ENCODE measurements at regions not wholly inside any gene's neighbourhood (a gene's known extent, or its start where the extent isn't known, plus 50 kb on each side); places are given as distances from the start of the nearest gene placed in this dataset.
A peak's percentile ranks its signal among the peaks of the same experiment; 100 is the strongest.
"Not testable (repeated sequence)": the region's sequence is repeated elsewhere in the genome, so short reads cannot be mapped to it uniquely, and the experiment has no call there.

- peak in 1 of 3 donors; percentile 61 for DNase-seq
- H3K4me3 ChIP-seq: no peak overlapping the region
- H3K4me1 ChIP-seq: peaks cover 0 to 9% (median 3%) of the 10 kb centered on the region in 4 donors
- TF ChIP-seq POLR2A (IDR thresholded peaks at IDR 0.05): no peak
- TF ChIP-seq CTCF (IDR thresholded peaks at IDR 0.05): no peak
- H3K27me3 ChIP-seq: no peaks in the 10 kb centered on the region
- no peaks in the 10 kb centered on the region for H3K36me3 ChIP-seq
- no peaks in the 10 kb centered on the region for H3K9me3 ChIP-seq
- no peak overlapping the region for H3K27ac ChIP-seq
Observed at GRCh38 chr1:229169399-229169798, 101.5 kb upstream of the RAB4A start.

- H3K9me3 ChIP-seq: no peaks in the 10 kb centered on the region
- H3K36me3 ChIP-seq: no peaks in the 10 kb centered on the region
- H3K27ac ChIP-seq: no peak overlapping the region
- no peak overlapping the region for H3K4me3 ChIP-seq
- DNase-seq: no peak
- H3K27me3 ChIP-seq: no peaks in the 10 kb centered on the region
- peaks cover 0 to 4% (median 0%) of the 10 kb centered on the region in 4 donors for H3K4me1 ChIP-seq
- no peak for TF ChIP-seq CTCF (IDR thresholded peaks at IDR 0.05)
- TF ChIP-seq POLR2A (IDR thresholded peaks at IDR 0.05): no peak
Observed at GRCh38 chr1:229170274-229170673, 100.6 kb upstream of the RAB4A start.

GRCh38 chr1:229170778-229171505 is 100.0 kb upstream of the RAB4A start:
- no peak overlapping the region for H3K4me3 ChIP-seq
- peak overlapping the region in 3 of 4 donors; percentile 4 to 31 (median 22) for H3K27ac ChIP-seq
- no peak for DNase-seq
- H3K36me3 ChIP-seq: no peaks in the 10 kb centered on the region
- H3K9me3 ChIP-seq: no peaks in the 10 kb centered on the region
- TF ChIP-seq POLR2A (IDR thresholded peaks at IDR 0.05): no peak
- no peak for TF ChIP-seq CTCF (IDR thresholded peaks at IDR 0.05)
- H3K4me1 ChIP-seq: peaks cover 0 to 4% (median 0%) of the 10 kb centered on the region in 4 donors
- H3K27me3 ChIP-seq: no peaks in the 10 kb centered on the region

- Histone ChIP-seq H3K27ac (no peak overlapping the region), H3K4me1 (peaks cover 0 to 4% (median 0%) of the 10 kb centered on the region in 4 donors), H3K9me3 (no peaks in the 10 kb centered on the region), H3K27me3 (no peaks in the 10 kb centered on the region), H3K36me3 (no peaks in the 10 kb centered on the region), H3K4me3 (no peak overlapping the region)
- peak in 2 of 3 donors; percentile 69 to 79 for DNase-seq
- no peak for TF ChIP-seq POLR2A (IDR thresholded peaks at IDR 0.05)
- TF ChIP-seq CTCF (IDR thresholded peaks at IDR 0.05): no peak
Observed at GRCh38 chr1:229171934-229172333, 99.0 kb upstream of the RAB4A start.

- H3K4me3 ChIP-seq, H3K9me3 ChIP-seq, DNase-seq, H3K27me3 ChIP-seq, H3K4me1 ChIP-seq, H3K36me3 ChIP-seq: not testable (repeated sequence)
- peak overlapping the region in 1 of 4 donors; percentile 25 for H3K27ac ChIP-seq
Observed at GRCh38 chr1:229173491-229174476, 97.1 kb upstream of the RAB4A start.

GRCh38 chr1:229175297-229175696 is 95.6 kb upstream of the RAB4A start:
- not testable (repeated sequence) for H3K36me3 ChIP-seq, H3K4me3 ChIP-seq, H3K9me3 ChIP-seq, DNase-seq, H3K4me1 ChIP-seq, H3K27ac ChIP-seq, H3K27me3 ChIP-seq

GRCh38 chr1:229176457-229176856 is 94.5 kb upstream of the RAB4A start:
- not testable (repeated sequence) for H3K27me3 ChIP-seq, H3K36me3 ChIP-seq, H3K4me3 ChIP-seq, H3K27ac ChIP-seq, H3K9me3 ChIP-seq, H3K4me1 ChIP-seq, DNase-seq

All from Peyer's patch (tissue), 4 donors.